Brain microvascular endothelial cell (primary cell): ENCODE measurements at regions not wholly inside any gene's neighbourhood (a gene's known extent, or its start where the extent isn't known, plus 50 kb on each side); places are given as distances from the start of the nearest gene placed in this dataset.

Source experiments
- DNase-seq: peaks from one replicate; pipeline ENCODE4 v3.0.0-alpha.2; 2020
- H3K27ac ChIP-seq: fragments of 250-450 bp; sonication (Bioruptor Pico); 2 replicates; pipeline ENCODE4 v1.5.1; 2020; ENCODE audit warnings: mild to moderate bottlenecking, moderate library complexity
- H3K27me3 ChIP-seq: fragments of 250-450 bp; sonication (Bioruptor Pico); replicated peaks from 2 replicates; pipeline ENCODE4 v1.5.1; 2020; ENCODE audit warnings: mild to moderate bottlenecking
- H3K36me3 ChIP-seq: fragments of 250-450 bp; sonication (Bioruptor Pico); replicated peaks from 2 replicates; pipeline ENCODE4 v1.5.1; 2020; ENCODE audit warnings: mild to moderate bottlenecking
- H3K4me3 ChIP-seq: 2 replicates; pipeline ENCODE4 v1.5.1; 2011; ENCODE audit warnings: low read depth, mild to moderate bottlenecking, control low read depth, low read length, moderate library complexity
- CTCF ChIP-seq: IDR thresholded peaks from 2 replicates; pipeline ENCODE4 v1.5.1; 2011; ENCODE audit warnings: low read depth, mild to moderate bottlenecking, moderate library complexity, low read length, control low read depth, inconsistent platforms; ENCODE audit errors: missing control alignments
- in situ Hi-C: cut with HindIII; loops from 2 replicates; pipeline ENCODE4 v1.10.0; 2017; ENCODE audit warnings: low sequenced_read_pairs, low pct_ligation_motif_present

GRCh38 chr3:115450036-115450435, 173.3 kb upstream of the GAP43 start:
- no peak overlapping the region for H3K4me3 ChIP-seq
- no peak for DNase-seq
- H3K27me3 ChIP-seq, result no peaks in the 10 kb centered on the region
- H3K36me3 ChIP-seq, result no peaks in the 10 kb centered on the region
- in situ Hi-C loops, result no loop called here
- TF ChIP-seq CTCF, result no peak
- H3K27ac ChIP-seq, result no peak overlapping the region

- H3K4me3 ChIP-seq, result no peak overlapping the region
- H3K27ac ChIP-seq, result no peak overlapping the region
- H3K36me3 ChIP-seq, result no peaks in the 10 kb centered on the region
- no peak for TF ChIP-seq CTCF
- in situ Hi-C loops, result no loop called here
- no peaks in the 10 kb centered on the region for H3K27me3 ChIP-seq
- DNase-seq, result no peak
Measured at GRCh38 chr3:115464036-115464435, 159.3 kb upstream of the GAP43 start.

- in situ Hi-C loops, result no loop called here
- Histone ChIP-seq H3K27me3 (no peaks in the 10 kb centered on the region), H3K4me3 (no peak overlapping the region), H3K27ac (no peak overlapping the region), H3K36me3 (no peaks in the 10 kb centered on the region)
- TF ChIP-seq CTCF, result no peak
- no peak for DNase-seq
Measured at GRCh38 chr3:115469649-115470048, 153.7 kb upstream of the GAP43 start.

GRCh38 chr3:115470254-115470653, 153.1 kb upstream of the GAP43 start:
- Histone ChIP-seq H3K4me3 (no peak overlapping the region), H3K27me3 (no peaks in the 10 kb centered on the region), H3K36me3 (no peaks in the 10 kb centered on the region), H3K27ac (no peak overlapping the region)
- no peak for TF ChIP-seq CTCF
- in situ Hi-C loops, result no loop called here
- DNase-seq, result no peak

- no peaks in the 10 kb centered on the region for H3K36me3 ChIP-seq
- H3K4me3 ChIP-seq, result no peak overlapping the region
- in situ Hi-C loops, result no loop called here
- H3K27me3 ChIP-seq, result no peaks in the 10 kb centered on the region
- H3K27ac ChIP-seq, result no peak overlapping the region
- DNase-seq, result no peak
- TF ChIP-seq CTCF, result no peak
Measured at GRCh38 chr3:115475178-115476041, 147.9 kb upstream of the GAP43 start.

- Histone ChIP-seq H3K4me3 (no peak overlapping the region), H3K27ac (no peak overlapping the region), H3K27me3 (no peaks in the 10 kb centered on the region), H3K36me3 (no peaks in the 10 kb centered on the region)
- in situ Hi-C loops, result no loop called here
- no peak for TF ChIP-seq CTCF
- DNase-seq, result no peak
Measured at GRCh38 chr3:115476472-115476871, 146.8 kb upstream of the GAP43 start.
